ENCODE measurements at regions not wholly inside any gene's neighbourhood (a gene's known extent, or its start where the extent isn't known, plus 50 kb on each side); places are given as distances from the start of the nearest gene placed in this dataset.

DNA sequence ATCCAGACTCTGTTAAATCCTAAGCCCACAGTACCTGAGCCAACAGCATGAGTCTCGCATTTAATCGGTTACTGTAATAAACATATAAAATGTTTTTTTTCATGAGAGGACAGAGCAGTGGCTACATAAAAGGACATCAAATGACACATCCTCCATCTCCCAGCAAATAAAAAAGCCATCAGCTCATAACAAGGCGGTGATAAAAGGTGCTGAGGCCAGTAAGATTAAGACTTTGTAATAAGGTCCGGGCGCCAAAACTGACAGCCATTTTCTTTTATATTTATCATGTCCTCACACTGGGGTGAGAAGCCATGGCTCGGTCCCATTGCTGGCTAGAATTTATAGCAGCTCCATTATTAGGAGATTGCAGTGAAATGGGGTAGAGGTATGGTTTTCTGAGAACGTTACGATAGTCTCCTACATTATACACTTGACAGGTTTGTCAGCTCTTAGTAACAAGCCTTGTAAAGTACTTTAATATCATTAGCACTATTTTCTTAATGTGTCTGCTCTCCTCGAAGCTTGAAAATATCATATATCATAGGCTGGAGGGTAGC lies 977.8 kb upstream of the NR2F2 start:
- H3K4me3 ChIP-seq (ENCODE audit: low read length), result no peak overlapping the region
- TF ChIP-seq, protein P1, sequence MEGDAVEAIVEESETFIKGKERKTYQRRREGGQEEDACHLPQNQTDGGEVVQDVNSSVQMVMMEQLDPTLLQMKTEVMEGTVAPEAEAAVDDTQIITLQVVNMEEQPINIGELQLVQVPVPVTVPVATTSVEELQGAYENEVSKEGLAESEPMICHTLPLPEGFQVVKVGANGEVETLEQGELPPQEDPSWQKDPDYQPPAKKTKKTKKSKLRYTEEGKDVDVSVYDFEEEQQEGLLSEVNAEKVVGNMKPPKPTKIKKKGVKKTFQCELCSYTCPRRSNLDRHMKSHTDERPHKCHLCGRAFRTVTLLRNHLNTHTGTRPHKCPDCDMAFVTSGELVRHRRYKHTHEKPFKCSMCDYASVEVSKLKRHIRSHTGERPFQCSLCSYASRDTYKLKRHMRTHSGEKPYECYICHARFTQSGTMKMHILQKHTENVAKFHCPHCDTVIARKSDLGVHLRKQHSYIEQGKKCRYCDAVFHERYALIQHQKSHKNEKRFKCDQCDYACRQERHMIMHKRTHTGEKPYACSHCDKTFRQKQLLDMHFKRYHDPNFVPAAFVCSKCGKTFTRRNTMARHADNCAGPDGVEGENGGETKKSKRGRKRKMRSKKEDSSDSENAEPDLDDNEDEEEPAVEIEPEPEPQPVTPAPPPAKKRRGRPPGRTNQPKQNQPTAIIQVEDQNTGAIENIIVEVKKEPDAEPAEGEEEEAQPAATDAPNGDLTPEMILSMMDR (conservative IDR thresholded peaks at IDR 0.05; ENCODE audit: low read depth, low read length), result no peak
- DNase-seq (ENCODE audit: low read depth), result no peak

DNA sequence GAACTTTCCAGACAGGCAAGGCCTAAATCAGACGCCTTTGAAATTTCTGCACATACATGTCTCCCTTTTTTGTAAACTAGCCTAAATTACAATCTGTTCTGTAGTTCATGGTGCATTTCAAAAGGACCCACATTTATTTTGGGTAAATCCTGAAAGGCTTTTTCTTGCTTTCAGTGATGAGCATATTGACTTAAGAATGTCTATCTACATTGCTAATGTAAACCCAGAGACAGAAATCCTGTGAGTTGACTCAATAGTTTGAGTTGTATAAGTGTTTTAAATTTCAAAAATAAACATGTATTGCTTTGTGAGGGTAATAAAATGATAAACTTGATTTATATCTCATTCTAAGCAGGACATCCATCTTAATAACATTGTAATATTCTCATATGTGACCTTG lies 977.0 kb upstream of the NR2F2 start:
- TF ChIP-seq, protein P1 (conservative IDR thresholded peaks at IDR 0.05; ENCODE audit: low read depth, low read length), result no peak
- no peak overlapping the region for H3K4me3 ChIP-seq (ENCODE audit: low read length)
- DNase-seq (ENCODE audit: low read depth), result no peak

DNA sequence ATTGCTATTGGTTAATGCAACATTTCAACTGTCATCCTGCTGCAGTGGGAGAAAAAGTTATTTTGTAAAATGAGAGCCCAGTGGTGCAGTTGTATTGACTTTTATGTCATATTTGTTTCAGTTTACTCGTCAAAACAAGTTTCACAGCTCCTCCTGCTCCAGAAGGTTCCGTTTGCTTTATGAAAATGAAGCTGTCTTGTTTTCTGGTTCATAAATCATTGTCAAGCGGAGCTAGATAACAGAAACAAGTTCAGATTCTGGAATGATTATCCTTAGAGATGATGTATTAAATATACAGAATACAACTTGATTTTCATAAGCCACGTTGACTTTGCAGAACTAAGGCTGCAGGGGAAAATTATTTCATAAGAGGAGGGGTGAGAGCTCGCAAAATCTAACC lies 970.5 kb upstream of the NR2F2 start:
- TF ChIP-seq, protein P1 (conservative IDR thresholded peaks at IDR 0.05; ENCODE audit: low read depth, low read length), result no peak
- no peak overlapping the region for H3K4me3 ChIP-seq (ENCODE audit: low read length)
- DNase-seq (ENCODE audit: low read depth), result no peak

DNA sequence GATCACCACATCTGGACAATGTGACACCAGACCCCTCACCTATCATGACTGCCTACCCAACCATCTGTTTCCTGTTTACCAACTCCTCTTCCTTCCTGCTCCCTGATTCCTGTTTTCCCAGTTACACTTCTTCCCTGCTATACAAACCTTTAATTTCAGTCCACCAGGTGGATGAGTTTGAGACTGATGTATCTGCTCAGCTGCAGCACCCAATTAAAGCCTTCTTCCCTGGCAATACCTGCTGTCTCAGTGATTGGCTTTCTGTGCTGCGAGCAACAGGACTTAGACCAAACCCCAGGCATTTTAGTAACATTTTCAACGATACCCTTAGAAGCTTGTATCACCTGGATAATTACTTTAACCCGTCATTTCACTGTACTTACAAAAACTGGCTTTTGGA lies 968.2 kb upstream of the NR2F2 start:
- no peak overlapping the region for H3K4me3 ChIP-seq (ENCODE audit: low read length)
- TF ChIP-seq, protein P1 (conservative IDR thresholded peaks at IDR 0.05; ENCODE audit: low read depth, low read length), result no peak
- no peak for DNase-seq (ENCODE audit: low read depth)

DNA sequence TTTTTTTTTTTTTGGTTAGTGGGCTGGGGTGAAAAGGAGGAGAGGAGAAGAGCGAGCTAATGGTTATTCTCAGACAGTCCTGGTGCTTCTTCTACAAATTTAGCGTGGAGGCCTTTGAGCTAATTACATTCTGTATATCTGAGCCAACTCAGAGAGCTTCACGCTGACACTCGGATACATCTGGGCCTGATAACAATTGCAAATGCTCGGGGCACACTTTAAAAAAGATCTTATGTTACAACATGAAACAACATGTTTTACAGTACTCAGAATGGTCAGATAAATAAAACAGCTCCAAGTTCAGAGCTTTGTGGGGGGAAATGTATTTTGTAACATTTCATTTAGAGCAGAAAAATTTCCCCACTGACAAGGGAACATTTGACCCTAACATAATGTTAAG lies 966.9 kb upstream of the NR2F2 start:
- TF ChIP-seq, protein P1 (conservative IDR thresholded peaks at IDR 0.05; ENCODE audit: low read depth, low read length), result no peak
- no peak for DNase-seq (ENCODE audit: low read depth)
- H3K4me3 ChIP-seq (ENCODE audit: low read length), result no peak overlapping the region

DNA sequence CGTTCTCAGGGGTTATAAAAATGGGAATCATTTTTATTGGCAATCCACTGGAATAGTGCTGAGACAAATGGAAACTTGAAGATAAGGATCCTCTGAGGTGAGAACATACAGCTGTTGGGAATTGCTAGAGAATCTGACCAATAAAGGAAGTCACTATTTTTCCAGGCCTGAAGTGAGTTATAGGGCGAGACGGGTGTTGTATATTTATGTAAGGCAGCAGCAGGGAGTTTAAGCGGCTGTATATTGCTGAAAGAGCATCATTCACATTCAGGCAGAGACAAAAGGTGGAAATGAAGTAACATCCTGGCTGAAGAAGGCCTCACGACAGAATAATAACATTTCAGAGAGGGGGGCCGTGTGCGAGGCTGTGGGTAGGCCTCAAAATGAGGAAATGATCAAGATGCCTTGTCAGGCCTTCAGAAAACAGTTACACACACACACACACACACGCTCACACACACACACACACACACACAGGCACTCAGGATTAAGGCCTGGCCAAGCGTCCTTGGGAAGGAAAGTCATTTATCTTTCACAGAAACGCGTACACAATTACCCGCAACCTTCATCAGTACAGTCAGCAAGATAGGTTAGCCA lies 964.9 kb upstream of the NR2F2 start:
- TF ChIP-seq, protein P1 (conservative IDR thresholded peaks at IDR 0.05; ENCODE audit: low read depth, low read length), result no peak
- no peak overlapping the region for H3K4me3 ChIP-seq (ENCODE audit: low read length)
- DNase-seq (ENCODE audit: low read depth), result no peak

DNA sequence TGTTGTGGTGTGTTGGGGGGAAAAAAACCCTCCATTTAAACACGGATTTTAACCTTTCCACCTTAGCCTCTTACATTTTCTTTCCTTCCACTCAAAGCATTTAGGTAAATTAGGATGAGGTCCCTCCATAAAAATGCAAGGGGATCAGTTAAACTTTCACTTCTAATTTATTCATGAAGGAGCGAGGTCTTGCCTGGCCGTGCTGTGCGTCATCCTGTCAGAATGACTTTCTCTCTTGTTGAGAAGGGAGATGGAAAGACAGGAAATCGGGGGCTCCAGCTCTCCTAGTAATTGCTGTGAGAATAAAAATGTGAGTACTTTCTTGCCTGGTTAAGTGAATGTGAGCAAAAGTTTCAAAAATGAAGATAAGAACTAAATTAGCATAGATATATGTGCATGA lies 962.3 kb upstream of the NR2F2 start:
- TF ChIP-seq, protein P1 (conservative IDR thresholded peaks at IDR 0.05; ENCODE audit: low read depth, low read length), result no peak
- DNase-seq (ENCODE audit: low read depth), result no peak
- no peak overlapping the region for H3K4me3 ChIP-seq (ENCODE audit: low read length)
